Dendritic cell treated with granulocyte-macrophage colony-stimulating factor and Interleukin-4, amounts not matched to agents 40 ng/mL and 50 ng/mL, for 4 days (primary cell): ENCODE measurements at regions not wholly inside any gene's neighbourhood (a gene's known extent, or its start where the extent isn't known, plus 50 kb on each side); places are given as distances from the start of the nearest gene placed in this dataset.
A peak's percentile ranks its signal among the peaks of the same experiment; 100 is the strongest.

Experiments
- H3K27ac Mint-ChIP-seq: one replicate; pipeline ENCODE4 v1.8.0; 2022; ENCODE audit warnings: mild to moderate bottlenecking, mixed read lengths
- H3K27me3 Mint-ChIP-seq: one replicate; pipeline ENCODE4 v1.8.0; 2022; ENCODE audit warnings: mild to moderate bottlenecking, mixed read lengths
- H3K36me3 Mint-ChIP-seq: one replicate; pipeline ENCODE4 v1.8.0; 2022; ENCODE audit warnings: low read depth, mixed read lengths
- H3K4me1 Mint-ChIP-seq: one replicate; pipeline ENCODE4 v1.8.0; 2022; ENCODE audit warnings: low read depth, mixed read lengths
- H3K4me3 Mint-ChIP-seq: one replicate; pipeline ENCODE4 v1.8.0; 2022; ENCODE audit warnings: mild to moderate bottlenecking, moderate library complexity, mixed read lengths
- H3K9me3 Mint-ChIP-seq: one replicate; pipeline ENCODE4 v1.8.0; 2022; ENCODE audit warnings: mixed read lengths
- intact Hi-C: fragments of 100-400 bp; cut with micrococcal nuclease; formaldehyde crosslinking; loops from one replicate; pipeline ENCODE4 v1.15.0; 2022

GRCh38 chrX:9330249-9330982 is 134.4 kb upstream of the TBL1X start:
- no peak overlapping the region for H3K4me3 Mint-ChIP-seq
- H3K4me1 Mint-ChIP-seq = no peaks in the 10 kb centered on the region
- no peaks in the 10 kb centered on the region for H3K9me3 Mint-ChIP-seq
- no peaks in the 10 kb centered on the region for H3K36me3 Mint-ChIP-seq
- H3K27me3 Mint-ChIP-seq = no peaks in the 10 kb centered on the region
- intact Hi-C loops = no loop called here
- no peak overlapping the region for H3K27ac Mint-ChIP-seq

GRCh38 chrX:9333873-9334560 is 130.8 kb upstream of the TBL1X start:
- intact Hi-C loops = no loop called here
- Mint-ChIP-seq H3K27ac (no peak overlapping the region), H3K9me3 (no peaks in the 10 kb centered on the region), H3K27me3 (no peaks in the 10 kb centered on the region), H3K4me3 (no peak overlapping the region), H3K36me3 (no peaks in the 10 kb centered on the region), H3K4me1 (peaks cover 22% of the 10 kb centered on the region)

- Mint-ChIP-seq H3K36me3 (no peaks in the 10 kb centered on the region), H3K9me3 (no peaks in the 10 kb centered on the region), H3K4me1 (peaks cover 30% of the 10 kb centered on the region), H3K4me3 (no peak overlapping the region), H3K27me3 (no peaks in the 10 kb centered on the region), H3K27ac (no peak overlapping the region)
- intact Hi-C loops = no loop called here
Observed at GRCh38 chrX:9335251-9335650, 129.6 kb upstream of the TBL1X start.

- H3K4me3 Mint-ChIP-seq = no peak overlapping the region
- H3K27ac Mint-ChIP-seq = peak overlapping the region; percentile 75
- no peaks in the 10 kb centered on the region for H3K36me3 Mint-ChIP-seq
- no peaks in the 10 kb centered on the region for H3K27me3 Mint-ChIP-seq
- H3K9me3 Mint-ChIP-seq = no peaks in the 10 kb centered on the region
- intact Hi-C loops = no loop called here
- peaks cover 42% of the 10 kb centered on the region for H3K4me1 Mint-ChIP-seq
Observed at GRCh38 chrX:9336456-9336855, 128.4 kb upstream of the TBL1X start.

GRCh38 chrX:9337046-9337445 is 127.8 kb upstream of the TBL1X start:
- Mint-ChIP-seq H3K27ac (peak overlapping the region; percentile 75), H3K36me3 (no peaks in the 10 kb centered on the region), H3K27me3 (no peaks in the 10 kb centered on the region), H3K4me3 (no peak overlapping the region), H3K9me3 (no peaks in the 10 kb centered on the region), H3K4me1 (peaks cover 43% of the 10 kb centered on the region)
- intact Hi-C loops = no loop called here

- intact Hi-C loops = no loop called here
- Mint-ChIP-seq H3K36me3 (no peaks in the 10 kb centered on the region), H3K4me3 (no peak overlapping the region), H3K9me3 (no peaks in the 10 kb centered on the region), H3K27ac (peak overlapping the region; percentile 38), H3K4me1 (peaks cover 49% of the 10 kb centered on the region), H3K27me3 (no peaks in the 10 kb centered on the region)
Observed at GRCh38 chrX:9338986-9339385, 125.9 kb upstream of the TBL1X start.

GRCh38 chrX:9339603-9340491 is 125.0 kb upstream of the TBL1X start:
- Mint-ChIP-seq H3K9me3 (no peaks in the 10 kb centered on the region), H3K27me3 (no peaks in the 10 kb centered on the region), H3K4me3 (no peak overlapping the region), H3K27ac (no peak overlapping the region), H3K4me1 (peaks cover 49% of the 10 kb centered on the region), H3K36me3 (no peaks in the 10 kb centered on the region)
- intact Hi-C loops = loop anchor here (2.0 to 10.0 kb wide), 3 partner anchors 23 to 365 kb away; no protein-coding TSS in a partner anchor

GRCh38 chrX:9340598-9341290 is 124.1 kb upstream of the TBL1X start:
- Mint-ChIP-seq H3K4me1 (peaks cover 46% of the 10 kb centered on the region), H3K27ac (peak overlapping the region; percentile 98), H3K4me3 (peak overlapping the region; percentile 72), H3K9me3 (no peaks in the 10 kb centered on the region), H3K27me3 (no peaks in the 10 kb centered on the region), H3K36me3 (no peaks in the 10 kb centered on the region)
- intact Hi-C loops = loop anchor here (2.0 to 10.0 kb wide), 3 partner anchors 24 to 364 kb away; no protein-coding TSS in a partner anchor

GRCh38 chrX:9341291-9342201 is 123.3 kb upstream of the TBL1X start:
- H3K36me3 Mint-ChIP-seq = no peaks in the 10 kb centered on the region
- peaks cover 38% of the 10 kb centered on the region for H3K4me1 Mint-ChIP-seq
- peak overlapping the region; percentile 98 for H3K27ac Mint-ChIP-seq
- H3K27me3 Mint-ChIP-seq = no peaks in the 10 kb centered on the region
- H3K4me3 Mint-ChIP-seq = peak overlapping the region; percentile 72
- H3K9me3 Mint-ChIP-seq = no peaks in the 10 kb centered on the region
- intact Hi-C loops = loop anchor here (1.0 to 10.0 kb wide), 5 partner anchors 11 to 363 kb away; no protein-coding TSS in a partner anchor

GRCh38 chrX:9342561-9343051 is 122.3 kb upstream of the TBL1X start:
- Mint-ChIP-seq H3K27me3 (no peaks in the 10 kb centered on the region), H3K4me3 (peak overlapping the region; percentile 76), H3K4me1 (peaks cover 32% of the 10 kb centered on the region), H3K27ac (peak overlapping the region; percentile 87), H3K9me3 (no peaks in the 10 kb centered on the region), H3K36me3 (no peaks in the 10 kb centered on the region)
- intact Hi-C loops = loop anchor here (1.0 to 10.0 kb wide), 4 partner anchors 10 to 362 kb away; no protein-coding TSS in a partner anchor

- H3K36me3 Mint-ChIP-seq = no peaks in the 10 kb centered on the region
Observed at GRCh38 chrX:9343971-9344370, 120.9 kb upstream of the TBL1X start.

GRCh38 chrX:9345957-9346356 is 118.9 kb upstream of the TBL1X start:
- no peaks in the 10 kb centered on the region for H3K36me3 Mint-ChIP-seq

More at GRCh38 chrX:9343971-9344370, 120.9 kb upstream of the TBL1X start:
- Mint-ChIP-seq H3K4me3 (no peak overlapping the region), H3K27ac (no peak overlapping the region), H3K4me1 (peaks cover 28% of the 10 kb centered on the region), H3K27me3 (no peaks in the 10 kb centered on the region), H3K9me3 (no peaks in the 10 kb centered on the region)
- intact Hi-C loops = loop anchor here (10.0 kb wide), 2 partner anchors 331 to 361 kb away; no protein-coding TSS in a partner anchor

More at GRCh38 chrX:9345957-9346356, 118.9 kb upstream of the TBL1X start:
- Mint-ChIP-seq H3K9me3 (no peaks in the 10 kb centered on the region), H3K27ac (no peak overlapping the region), H3K27me3 (no peaks in the 10 kb centered on the region), H3K4me3 (no peak overlapping the region), H3K4me1 (peaks cover 12% of the 10 kb centered on the region)
- intact Hi-C loops = loop anchor here (10.0 kb wide), 2 partner anchors 329 to 359 kb away; no protein-coding TSS in a partner anchor
